ENCODE measurements at regions not wholly inside any gene's neighbourhood (a gene's known extent, or its start where the extent isn't known, plus 50 kb on each side); places are given as distances from the start of the nearest gene placed in this dataset.

- ATAC-seq (ENCODE audit: poor library complexity) (no peak), DNase-seq (no peak)
- H3K4me1 Mint-ChIP-seq (ENCODE audit: low read depth), result no peaks in the 10 kb centered on the region
- ChIA-PET CTCF (no interaction called here), POLR2A (no interaction called here)
- intact Hi-C loops (cut with DNase I, micrococcal nuclease), result no loop called here
- H3K4me3 ChIP-seq (ENCODE audit: low read length), result no peak overlapping the region
- no peaks in the 10 kb centered on the region for H3K4me1 ChIP-seq (ENCODE audit: insufficient read depth, low read length)
- no peaks in the 10 kb centered on the region for H3K9me3 Mint-ChIP-seq
- H3K27ac ChIP-seq (ENCODE audit: low read depth in 1 of 2, low read length in 2 of 2), result no peak overlapping the region
- H3K36me3 Mint-ChIP-seq (ENCODE audit: low read depth), result no peaks in the 10 kb centered on the region
- no peak overlapping the region for H3K27ac Mint-ChIP-seq
- TF ChIP-seq CTCF (IDR thresholded peaks at IDR 0.05), result no peak
- no peaks in the 10 kb centered on the region for H3K27me3 Mint-ChIP-seq
- H3K9me3 ChIP-seq (ENCODE audit: control insufficient read depth in 1 of 2, insufficient read depth in 1 of 2, low read length in 2 of 2), result no peaks in the 10 kb centered on the region
- H3K4me3 Mint-ChIP-seq, result no peak overlapping the region
- H3K36me3 ChIP-seq (ENCODE audit: insufficient read depth, low read length), result no peaks in the 10 kb centered on the region
- H3K27me3 ChIP-seq (ENCODE audit: control insufficient read depth in 1 of 2, insufficient read depth in 2 of 2, low read length in 2 of 2), result peaks cover 0 to 3% of the 10 kb centered on the region in 2 experiments
These were observed 232.7 kb downstream of the IGSF11 start for GRCh38 chr3:118801899-118802298.

GRCh38 chr3:118802325-118803095, 232.1 kb downstream of the IGSF11 start:
- DNase-seq, result no peak
- intact Hi-C loops (cut with DNase I, micrococcal nuclease), result no loop called here
- H3K9me3 ChIP-seq (ENCODE audit: control insufficient read depth in 1 of 2, insufficient read depth in 1 of 2, low read length in 2 of 2), result no peaks in the 10 kb centered on the region
- ChIA-PET CTCF (no interaction called here), POLR2A (no interaction called here)
- peaks cover 0 to 3% of the 10 kb centered on the region in 2 experiments for H3K27me3 ChIP-seq (ENCODE audit: control insufficient read depth in 1 of 2, insufficient read depth in 2 of 2, low read length in 2 of 2)
- H3K27me3 Mint-ChIP-seq, result no peaks in the 10 kb centered on the region
- no peaks in the 10 kb centered on the region for H3K9me3 Mint-ChIP-seq
- no peaks in the 10 kb centered on the region for H3K4me1 ChIP-seq (ENCODE audit: insufficient read depth, low read length)
- no peak overlapping the region for H3K4me3 ChIP-seq (ENCODE audit: low read length)
- H3K36me3 Mint-ChIP-seq (ENCODE audit: low read depth), result no peaks in the 10 kb centered on the region
- H3K27ac Mint-ChIP-seq, result no peak overlapping the region
- H3K4me1 Mint-ChIP-seq (ENCODE audit: low read depth), result no peaks in the 10 kb centered on the region
- H3K27ac ChIP-seq (ENCODE audit: low read depth in 1 of 2, low read length in 2 of 2), result no peak overlapping the region
- no peak overlapping the region for H3K4me3 Mint-ChIP-seq
- no peak for TF ChIP-seq CTCF (IDR thresholded peaks at IDR 0.05)
- no peak for ATAC-seq (ENCODE audit: poor library complexity)
- no peaks in the 10 kb centered on the region for H3K36me3 ChIP-seq (ENCODE audit: insufficient read depth, low read length)

GRCh38 chr3:118803096-118803476, 231.6 kb downstream of the IGSF11 start:
- Mint-ChIP-seq H3K4me1 (ENCODE audit: low read depth) (no peaks in the 10 kb centered on the region), H3K27me3 (no peaks in the 10 kb centered on the region), H3K4me3 (no peak overlapping the region), H3K9me3 (no peaks in the 10 kb centered on the region), H3K36me3 (ENCODE audit: low read depth) (no peaks in the 10 kb centered on the region), H3K27ac (no peak overlapping the region)
- no peak for ATAC-seq (ENCODE audit: poor library complexity)
- Histone ChIP-seq H3K9me3 (ENCODE audit: control insufficient read depth in 1 of 2, insufficient read depth in 1 of 2, low read length in 2 of 2) (no peaks in the 10 kb centered on the region), H3K4me1 (ENCODE audit: insufficient read depth, low read length) (no peaks in the 10 kb centered on the region), H3K36me3 (ENCODE audit: insufficient read depth, low read length) (no peaks in the 10 kb centered on the region), H3K27ac (ENCODE audit: low read depth in 1 of 2, low read length in 2 of 2) (no peak overlapping the region), H3K27me3 (ENCODE audit: control insufficient read depth in 1 of 2, insufficient read depth in 2 of 2, low read length in 2 of 2) (peaks cover 0 to 3% of the 10 kb centered on the region in 2 experiments), H3K4me3 (ENCODE audit: low read length) (no peak overlapping the region)
- DNase-seq, result no peak
- no peak for TF ChIP-seq CTCF (IDR thresholded peaks at IDR 0.05)
- POLR2A ChIA-PET, result no interaction called here
- intact Hi-C loops (cut with DNase I, micrococcal nuclease), result no loop called here
- CTCF ChIA-PET, result no interaction called here

Measured in CD4-positive, alpha-beta T cell (primary cell).